Mesenchymal stem cell (in vitro differentiated cells and primary cell): ENCODE measurements at regions not wholly inside any gene's neighbourhood (a gene's known extent, or its start where the extent isn't known, plus 50 kb on each side); places are given as distances from the start of the nearest gene placed in this dataset.

ENCODE experiments used
- DNase-seq: peaks from one replicate; pipeline ENCODE4 v3.0.0-alpha.2; 2013
- H2AFZ ChIP-seq: one replicate; pipeline ENCODE4 v1.6.1; 2013; ENCODE audit warnings: low read depth, mild to moderate bottlenecking, control low read depth, inconsistent platforms, low read length, moderate library complexity
- H2AK5ac ChIP-seq: 2 replicates; pipeline ENCODE4 v1.6.1; 2013; ENCODE audit warnings: low read length, moderate library complexity, mild to moderate bottlenecking, inconsistent platforms; ENCODE audit not compliant: severe bottlenecking
- H2BK120ac ChIP-seq: one replicate; pipeline ENCODE4 v1.6.1; 2013; ENCODE audit warnings: low read depth, mild to moderate bottlenecking, inconsistent platforms, low read length, moderate library complexity
- H2BK12ac ChIP-seq, 2 experiments: one replicate each; pipeline ENCODE4 v1.6.1; 2013; ENCODE audit warnings: inconsistent platforms in 2 of 2, low read length in 2 of 2, mild to moderate bottlenecking in 2 of 2, moderate library complexity in 2 of 2, control low read depth in 1 of 2
- H2BK15ac ChIP-seq: one replicate; pipeline ENCODE4 v1.6.1; 2013; ENCODE audit warnings: mild to moderate bottlenecking, low read depth, inconsistent platforms; ENCODE audit not compliant: poor library complexity, severe bottlenecking
- H2BK5ac ChIP-seq: 2 replicates; pipeline ENCODE4 v1.6.1; 2013; ENCODE audit warnings: low read depth, mild to moderate bottlenecking, low read length, control low read depth, inconsistent platforms; ENCODE audit not compliant: poor library complexity, severe bottlenecking
- H3K14ac ChIP-seq, 2 experiments: one replicate each; pipeline ENCODE4 v1.6.1; 2013; ENCODE audit warnings: inconsistent platforms in 2 of 2, low read length in 2 of 2, control low read depth in 1 of 2, mild to moderate bottlenecking in 1 of 2, moderate library complexity in 1 of 2
- H3K18ac ChIP-seq, 2 experiments: one replicate each; pipeline ENCODE4 v1.6.1; 2013; ENCODE audit warnings: inconsistent platforms in 2 of 2, low read length in 2 of 2, control low read depth in 1 of 2, low read depth in 1 of 2, mild to moderate bottlenecking in 1 of 2
- H3K23ac ChIP-seq, 2 experiments: one replicate each; pipeline ENCODE4 v1.6.1; 2013; ENCODE audit warnings: inconsistent platforms in 2 of 2, low read length in 2 of 2, mild to moderate bottlenecking in 2 of 2, moderate library complexity in 2 of 2, control low read depth in 1 of 2
- H3K27ac ChIP-seq: 2 replicates; pipeline ENCODE4 v1.5.1; 2013; ENCODE audit warnings: mild to moderate bottlenecking, moderate library complexity, low read length, control low read depth, inconsistent platforms; ENCODE audit not compliant: poor library complexity, severe bottlenecking
- H3K27me3 ChIP-seq, 2 experiments: 2 replicates each; pipeline versions ENCODE4 v1.6.1 to v1.7.0; 2013; ENCODE audit warnings: low read length in 2 of 2, mild to moderate bottlenecking in 2 of 2, moderate library complexity in 2 of 2, control low read depth in 1 of 2, inconsistent platforms in 1 of 2; ENCODE audit not compliant: control insufficient read depth in 1 of 2, insufficient read depth in 1 of 2
- H3K36me3 ChIP-seq, 2 experiments: 2 replicates each; pipeline versions ENCODE4 v1.6.1 to v1.7.0; 2013; ENCODE audit warnings: low read length in 2 of 2, control low read depth in 1 of 2, inconsistent platforms in 1 of 2, low read depth in 1 of 2, mild to moderate bottlenecking in 1 of 2; ENCODE audit not compliant: insufficient read depth in 2 of 2, control insufficient read depth in 1 of 2
- H3K4ac ChIP-seq, 2 experiments: one replicate each; pipeline ENCODE4 v1.6.1; 2013; ENCODE audit warnings: inconsistent platforms in 2 of 2, low read length in 2 of 2, mild to moderate bottlenecking in 2 of 2, moderate library complexity in 2 of 2, control low read depth in 1 of 2, low read depth in 1 of 2
- H3K4me1 ChIP-seq: 2 replicates; pipeline ENCODE4 v1.6.1; 2013; ENCODE audit warnings: low read depth, low read length, control low read depth; ENCODE audit not compliant: control insufficient read depth, insufficient read depth
- H3K4me2 ChIP-seq: 2 replicates; pipeline ENCODE4 v1.6.1; 2013; ENCODE audit warnings: low read length, mild to moderate bottlenecking, inconsistent platforms; ENCODE audit not compliant: poor library complexity, severe bottlenecking
- H3K4me3 ChIP-seq, 2 experiments: 2 replicates each; pipeline versions ENCODE4 v1.5.1 to v1.7.0; 2013; ENCODE audit warnings: low read length in 2 of 2, mild to moderate bottlenecking in 2 of 2, control low read depth in 1 of 2, low read depth in 1 of 2; ENCODE audit not compliant: insufficient read depth in 1 of 2
- H3K79me1 ChIP-seq: replicated peaks from 2 replicates; pipeline ENCODE4 v1.6.1; 2013; ENCODE audit warnings: mild to moderate bottlenecking, control low read depth, low read length, inconsistent platforms; ENCODE audit not compliant: poor library complexity, severe bottlenecking
- H3K9ac ChIP-seq: 2 replicates; pipeline ENCODE4 v1.7.0; 2013; ENCODE audit warnings: mild to moderate bottlenecking, low read length, moderate library complexity
- H3K9me3 ChIP-seq: 2 replicates; pipeline ENCODE4 v1.7.0; 2013; ENCODE audit warnings: mild to moderate bottlenecking, low read length; ENCODE audit not compliant: control insufficient read depth
- H4K8ac ChIP-seq: one replicate; pipeline ENCODE4 v1.6.1; 2013; ENCODE audit warnings: inconsistent platforms, mild to moderate bottlenecking, low read length, moderate library complexity
- H4K91ac ChIP-seq: one replicate; pipeline ENCODE4 v1.6.1; 2013; ENCODE audit warnings: mild to moderate bottlenecking, low read length, inconsistent platforms
- WGBS: methylation state at CpG from one replicate; pipeline ENCODE4 v1.1.7; 2013; ENCODE audit warnings: mixed read lengths; 5-methylcytosine and 5-hydroxymethylcytosine counted together

DNA sequence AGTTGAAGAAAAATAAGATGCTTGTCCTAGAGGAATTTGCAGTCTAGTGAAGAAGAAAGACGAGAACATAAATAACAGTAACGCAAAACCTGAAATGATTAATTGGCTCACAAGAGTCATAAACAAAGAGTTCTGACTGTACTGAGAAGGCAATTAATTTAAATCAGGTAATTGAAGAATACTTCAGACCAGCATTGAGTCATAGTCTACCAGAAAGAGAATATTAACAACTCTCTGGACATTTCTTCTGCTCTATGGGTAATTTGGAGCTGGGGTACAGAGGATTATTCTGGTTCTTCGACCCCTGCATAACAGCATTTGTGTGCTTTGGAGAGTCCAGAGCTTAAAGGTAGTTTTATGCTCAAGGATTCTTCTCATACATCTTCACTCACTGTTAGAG is 390.3 kb upstream of the DCN start:
- 96% methylated on average over 2 of the region's 3 CpGs for WGBS
- Histone ChIP-seq H3K27me3 (no peaks in the 10 kb centered on the region), H3K4me3 (no peak overlapping the region), H3K4me1 (no peaks in the 10 kb centered on the region), H4K8ac (no peak overlapping the region), H3K23ac (no peak overlapping the region), H3K4me2 (no peak overlapping the region), H2BK15ac (no peak overlapping the region), H3K9ac (no peak overlapping the region), H2AK5ac (no peak overlapping the region), H2AFZ (no peak overlapping the region), H3K9me3 (no peaks in the 10 kb centered on the region), H3K79me1 (no peaks in the 10 kb centered on the region), H3K36me3 (no peaks in the 10 kb centered on the region), H2BK5ac (no peak overlapping the region), H4K91ac (no peak overlapping the region), H2BK12ac (no peak overlapping the region), H3K18ac (no peak overlapping the region), H3K4ac (no peak overlapping the region), H3K27ac (no peak overlapping the region), H3K14ac (no peak overlapping the region), H2BK120ac (no peak overlapping the region)
- no peak for DNase-seq

- H2BK12ac ChIP-seq, result no peak overlapping the region
- no peak overlapping the region for H4K91ac ChIP-seq
- no peaks in the 10 kb centered on the region for H3K4me1 ChIP-seq
- H3K36me3 ChIP-seq, result no peaks in the 10 kb centered on the region
- no peak overlapping the region for H3K14ac ChIP-seq
- H3K4me2 ChIP-seq, result no peak overlapping the region
- H3K23ac ChIP-seq, result no peak overlapping the region
- H4K8ac ChIP-seq, result no peak overlapping the region
- no peak overlapping the region for H3K18ac ChIP-seq
- no peaks in the 10 kb centered on the region for H3K9me3 ChIP-seq
- no peaks in the 10 kb centered on the region for H3K27me3 ChIP-seq
- H2BK15ac ChIP-seq, result no peak overlapping the region
- H3K4ac ChIP-seq, result no peak overlapping the region
- H2BK120ac ChIP-seq, result no peak overlapping the region
- DNase-seq, result no peak
- H3K79me1 ChIP-seq, result no peaks in the 10 kb centered on the region
- H3K27ac ChIP-seq, result no peak overlapping the region
- H2AK5ac ChIP-seq, result no peak overlapping the region
- 100% methylated on average over 1 of the region's 2 CpGs for WGBS
- no peak overlapping the region for H2AFZ ChIP-seq
- H3K9ac ChIP-seq, result no peak overlapping the region
- no peak overlapping the region for H3K4me3 ChIP-seq
- no peak overlapping the region for H2BK5ac ChIP-seq
These were observed 384.5 kb upstream of the DCN start for GRCh38 chr12:91567100-91567485.

- Histone ChIP-seq H3K23ac (no peak overlapping the region), H4K8ac (no peak overlapping the region), H3K9ac (no peak overlapping the region), H2BK5ac (no peak overlapping the region), H3K4me2 (no peak overlapping the region), H3K79me1 (no peaks in the 10 kb centered on the region), H2BK12ac (no peak overlapping the region), H3K4ac (no peak overlapping the region), H3K18ac (no peak overlapping the region), H3K14ac (no peak overlapping the region), H4K91ac (no peak overlapping the region), H2AK5ac (no peak overlapping the region), H3K27me3 (no peaks in the 10 kb centered on the region), H3K4me1 (no peaks in the 10 kb centered on the region), H3K9me3 (no peaks in the 10 kb centered on the region), H2AFZ (no peak overlapping the region), H2BK15ac (no peak overlapping the region), H3K4me3 (no peak overlapping the region), H3K27ac (no peak overlapping the region), H3K36me3 (no peaks in the 10 kb centered on the region), H2BK120ac (no peak overlapping the region)
- no peak for DNase-seq
- 92% methylated on average over 4 of the region's 6 CpGs for WGBS
These were observed 383.9 kb upstream of the DCN start for GRCh38 chr12:91566328-91567099.

GRCh38 chr12:91565846-91566245 is 383.2 kb upstream of the DCN start:
- H3K9ac ChIP-seq, result no peak overlapping the region
- no peaks in the 10 kb centered on the region for H3K9me3 ChIP-seq
- no peak overlapping the region for H3K14ac ChIP-seq
- H3K18ac ChIP-seq, result no peak overlapping the region
- H3K27me3 ChIP-seq, result no peaks in the 10 kb centered on the region
- H3K27ac ChIP-seq, result no peak overlapping the region
- H3K4me2 ChIP-seq, result no peak overlapping the region
- H2AK5ac ChIP-seq, result no peak overlapping the region
- no peak overlapping the region for H2BK15ac ChIP-seq
- H2BK120ac ChIP-seq, result no peak overlapping the region
- 92% methylated on average over 1 of the region's 1 CpG for WGBS
- no peaks in the 10 kb centered on the region for H3K79me1 ChIP-seq
- H2BK5ac ChIP-seq, result no peak overlapping the region
- H2BK12ac ChIP-seq, result no peak overlapping the region
- DNase-seq, result no peak
- no peak overlapping the region for H4K8ac ChIP-seq
- no peaks in the 10 kb centered on the region for H3K36me3 ChIP-seq
- no peak overlapping the region for H3K4me3 ChIP-seq
- H2AFZ ChIP-seq, result no peak overlapping the region
- no peak overlapping the region for H3K23ac ChIP-seq
- H3K4ac ChIP-seq, result no peak overlapping the region
- no peaks in the 10 kb centered on the region for H3K4me1 ChIP-seq
- no peak overlapping the region for H4K91ac ChIP-seq
